IMR-90 (cell line): ENCODE measurements at regions not wholly inside any gene's neighbourhood (a gene's known extent, or its start where the extent isn't known, plus 50 kb on each side); places are given as distances from the start of the nearest gene placed in this dataset.
A peak's percentile ranks its signal among the peaks of the same experiment; 100 is the strongest.

Experiments used
- ATAC-seq: fragments of 200-7000 bp; cut with Tn5 transposase; 2 replicates; pipeline ENCODE4 v1.9.1; 2020; ENCODE audit warnings: low read depth, mild to moderate bottlenecking, moderate library complexity
- BruUV-seq: library from RNA; stranded (reverse); fragments of 400-500 nt; replicated peaks from 2 replicates; lab custom pipeline; 2021; lab: Mats Ljungman, UMichigan
- CTCF ChIA-PET: fragments of 300-600 bp; formaldehyde crosslinking; extraction: SDS; loops from one replicate; lab custom pipeline; 2021; ENCODE audit warnings: antibody characterized with exemption; lab: Yijun Ruan, JAX
- POLR2A ChIA-PET: fragments of 300-600 bp; sonication (Branson Sonifier 250); formaldehyde crosslinking; loops from one replicate; lab custom pipeline; 2022; ENCODE audit warnings: antibody characterized with exemption; ENCODE audit not compliant: unreplicated experiment; lab: Charles Lee
- DNase-seq: peaks from one replicate; pipeline ENCODE4 v3.0.0; 2013
- H2AFZ ChIP-seq: replicated peaks from 2 replicates; pipeline ENCODE3; 2013; ENCODE audit warnings: low read length, mild to moderate bottlenecking; ENCODE audit not compliant: poor library complexity
- H2AK5ac ChIP-seq: 2 replicates; pipeline ENCODE4 v1.6.1; 2013; ENCODE audit warnings: low read depth, low read length, inconsistent platforms
- H2AK9ac ChIP-seq: replicated peaks from 2 replicates; pipeline ENCODE3; 2013; ENCODE audit warnings: mild to moderate bottlenecking, low read depth, low read length, moderate library complexity; ENCODE audit not compliant: poor library complexity
- H2BK120ac ChIP-seq: 2 replicates; pipeline ENCODE4 v1.6.1; 2013; ENCODE audit warnings: low read depth, low read length, inconsistent platforms
- H2BK15ac ChIP-seq: 3 replicates; pipeline ENCODE4 v1.6.1; 2013; ENCODE audit warnings: low read depth, low read length, inconsistent platforms
- H2BK20ac ChIP-seq: 2 replicates; pipeline ENCODE4 v1.6.1; 2013; ENCODE audit warnings: low read depth, mild to moderate bottlenecking, inconsistent platforms, low read length, moderate library complexity
- H2BK5ac ChIP-seq: 2 replicates; pipeline ENCODE4 v1.6.1; 2013; ENCODE audit warnings: mild to moderate bottlenecking, low read depth, low read length, inconsistent platforms; ENCODE audit not compliant: poor library complexity, severe bottlenecking
- H3K14ac ChIP-seq: replicated peaks from 2 replicates; pipeline ENCODE4 v1.6.1; 2013; ENCODE audit warnings: low read depth, low read length, inconsistent platforms
- H3K18ac ChIP-seq: 2 replicates; pipeline ENCODE4 v1.6.1; 2013; ENCODE audit warnings: low read depth, low read length, control low read depth
- H3K23ac ChIP-seq: 2 replicates; pipeline ENCODE4 v1.6.1; 2013; ENCODE audit warnings: low read depth, low read length, inconsistent platforms
- H3K27ac ChIP-seq: 2 replicates; pipeline ENCODE4 v1.5.1; 2013; ENCODE audit warnings: mild to moderate bottlenecking, control low read depth, low read length; ENCODE audit not compliant: insufficient read depth
- H3K27me3 ChIP-seq: 2 replicates; pipeline ENCODE4 v1.6.1; 2013; ENCODE audit warnings: low read length; ENCODE audit not compliant: control insufficient read depth, insufficient read depth
- H3K36me3 ChIP-seq: 2 replicates; pipeline ENCODE4 v1.6.1; 2013; ENCODE audit warnings: low read length, mixed read lengths; ENCODE audit not compliant: control insufficient read depth, insufficient read depth
- H3K4ac ChIP-seq: 2 replicates; pipeline ENCODE4 v1.6.1; 2013; ENCODE audit warnings: low read depth, low read length, inconsistent platforms
- H3K4me1 ChIP-seq: 2 replicates; pipeline ENCODE4 v1.6.1; 2013; ENCODE audit warnings: low read length, mixed read lengths; ENCODE audit not compliant: control insufficient read depth, insufficient read depth
- H3K4me2 ChIP-seq: 2 replicates; pipeline ENCODE4 v1.6.1; 2013; ENCODE audit warnings: low read depth, mild to moderate bottlenecking, control low read depth, low read length, moderate library complexity
- H3K4me3 ChIP-seq: 2 replicates; pipeline ENCODE4 v1.5.1; 2013; ENCODE audit warnings: low read depth, mild to moderate bottlenecking, control low read depth, low read length, moderate library complexity; ENCODE audit not compliant: insufficient read depth
- H3K56ac ChIP-seq: 2 replicates; pipeline ENCODE4 v1.6.1; 2013; ENCODE audit warnings: low read length, inconsistent platforms; ENCODE audit not compliant: insufficient read depth; ENCODE audit errors: extremely low read depth
- H3K79me1 ChIP-seq, 2 experiments: 2 replicates each; pipeline ENCODE4 v1.6.1; 2013; ENCODE audit warnings: low read length in 2 of 2, inconsistent platforms in 1 of 2, low read depth in 1 of 2
- H3K9ac ChIP-seq: 2 replicates; pipeline ENCODE4 v1.6.1; 2013; ENCODE audit warnings: low read depth, low read length, control low read depth
- H3K9me1 ChIP-seq: 2 replicates; pipeline ENCODE4 v1.6.1; 2013; ENCODE audit warnings: low read length, inconsistent platforms; ENCODE audit not compliant: insufficient read depth
- H3K9me3 ChIP-seq: 2 replicates; pipeline ENCODE4 v1.6.1; 2013; ENCODE audit warnings: low read length; ENCODE audit not compliant: control insufficient read depth, insufficient read depth
- H4K20me1 ChIP-seq: 2 replicates; pipeline ENCODE4 v1.6.1; 2013; ENCODE audit warnings: low read length, inconsistent platforms; ENCODE audit not compliant: insufficient read depth
- H4K5ac ChIP-seq: 2 replicates; pipeline ENCODE4 v1.6.1; 2013; ENCODE audit warnings: mild to moderate bottlenecking, low read depth, low read length, control low read depth
- H4K8ac ChIP-seq, 2 experiments: 2 replicates each; pipeline ENCODE4 v1.6.1; 2013; ENCODE audit warnings: low read depth in 2 of 2, low read length in 2 of 2, control low read depth in 1 of 2, inconsistent platforms in 1 of 2
- H4K91ac ChIP-seq: 2 replicates; pipeline ENCODE4 v1.6.1; 2013; ENCODE audit warnings: low read depth, low read length, inconsistent platforms; ENCODE audit not compliant: insufficient read depth
- BHLHE40 ChIP-seq: fragments of 150-350 bp; IDR thresholded peaks from 2 replicates; pipeline ENCODE4 v1.6.1; 2016; ENCODE audit warnings: mild to moderate bottlenecking, low read depth, low read length
- CEBPB ChIP-seq: IDR thresholded peaks from 2 replicates; pipeline ENCODE4 v1.6.1; 2012; ENCODE audit warnings: low read depth, low read length, improper control_type of control experiment
- CHD1 ChIP-seq: IDR thresholded peaks from 2 replicates; pipeline ENCODE4 v1.6.1; 2012; ENCODE audit warnings: low read depth, low read length, improper control_type of control experiment
- CTCF ChIP-seq: conservative IDR thresholded peaks from 2 replicates; pipeline ENCODE4 v1.5.1; 2012; ENCODE audit warnings: mild to moderate bottlenecking, low read depth, low read length, improper control_type of control experiment
- ELK1 ChIP-seq: fragments of 150-350 bp; IDR thresholded peaks from 2 replicates; pipeline ENCODE4 v1.6.1; 2016; ENCODE audit warnings: low read depth, mild to moderate bottlenecking, low read length, moderate library complexity, borderline replicate concordance
- FOS ChIP-seq: fragments of 150-350 bp; IDR thresholded peaks from 2 replicates; pipeline ENCODE4 v1.6.1; 2016; ENCODE audit warnings: low read depth, low read length
- MAFK ChIP-seq: IDR thresholded peaks from 2 replicates; pipeline ENCODE4 v1.6.1; 2012; ENCODE audit warnings: low read depth, low read length, improper control_type of control experiment
- MAZ ChIP-seq: IDR thresholded peaks from 2 replicates; pipeline ENCODE4 v1.6.1; 2012; ENCODE audit warnings: low read depth, mild to moderate bottlenecking, low read length, improper control_type of control experiment, moderate library complexity, borderline replicate concordance
- MXI1 ChIP-seq: IDR thresholded peaks from 2 replicates; pipeline ENCODE4 v1.6.1; 2012; ENCODE audit warnings: low read depth, mild to moderate bottlenecking, low read length, moderate library complexity, borderline replicate concordance
- NFE2L2 ChIP-seq: fragments of 150-350 bp; IDR thresholded peaks from 2 replicates; pipeline ENCODE4 v1.6.1; 2016; ENCODE audit warnings: low read depth, mild to moderate bottlenecking, low read length
- POLR2A ChIP-seq: IDR thresholded peaks from 2 replicates; pipeline ENCODE4 v1.6.1; 2012; ENCODE audit warnings: mild to moderate bottlenecking, low read depth, low read length
- RAD21 ChIP-seq: IDR thresholded peaks from 2 replicates; pipeline ENCODE4 v1.6.1; 2012; ENCODE audit warnings: low read length, improper control_type of control experiment
- RCOR1 ChIP-seq: IDR thresholded peaks from 2 replicates; pipeline ENCODE4 v1.6.1; 2012; ENCODE audit warnings: mild to moderate bottlenecking, low read length, improper control_type of control experiment; ENCODE audit not compliant: insufficient replicate concordance
- RFX5 ChIP-seq: IDR thresholded peaks from 2 replicates; pipeline ENCODE4 v1.8.0; 2012; ENCODE audit warnings: low read depth, mild to moderate bottlenecking, low read length, moderate library complexity
- SMC3 ChIP-seq: fragments of 150-350 bp; IDR thresholded peaks from 2 replicates; pipeline ENCODE4 v1.6.1; 2016; ENCODE audit warnings: low read depth, mild to moderate bottlenecking, antibody characterized with exemption, low read length, moderate library complexity
- USF2 ChIP-seq: fragments of 150-350 bp; IDR thresholded peaks from 2 replicates; pipeline ENCODE4 v1.6.1; 2017; ENCODE audit warnings: mild to moderate bottlenecking, antibody characterized with exemption, low read length, low read depth
- WGBS, 2 experiments: methylation state at CpG; one replicate each; pipeline versions ENCODE4 v1.1.5 to v1.1.7; 2013; ENCODE audit warnings: missing lambda C conversion rate in 2 of 2; ENCODE audit not compliant: insufficient read length in 1 of 2; ENCODE audit errors: extremely low coverage in 2 of 2; 5-methylcytosine and 5-hydroxymethylcytosine counted together
- dilution Hi-C: fragments of 300-500 bp; cut with HindIII; formaldehyde crosslinking; loops from one replicate; pipeline ENCODE4 v1.14.3; 2018; ENCODE audit warnings: low sequenced_read_pairs; ENCODE audit not compliant: unreplicated experiment
- in situ Hi-C: fragments of 300-500 bp; cut with MboI; formaldehyde crosslinking; loops from 3 replicates; pipeline ENCODE4 v1.14.3; 2019; ENCODE audit warnings: low sequenced_read_pairs, inconsistent platforms, mixed read lengths
- intact Hi-C: fragments of 100-400 bp; cut with micrococcal nuclease; formaldehyde crosslinking; loops from 2 replicates; pipeline ENCODE4 v1.10.0; 2022

- Histone ChIP-seq H3K27me3 (no peaks in the 10 kb centered on the region), H2AK5ac (no peak overlapping the region), H3K18ac (no peak overlapping the region; the same call in 1 of the 2 replicates), H3K9me3 (no peaks in the 10 kb centered on the region), H4K8ac (no peak overlapping the region), H4K5ac (no peak overlapping the region), H3K14ac (no peak overlapping the region), H3K4me1 (peaks cover 5% of the 10 kb centered on the region), H2BK15ac (no peak overlapping the region), H2BK20ac (no peak overlapping the region), H3K9me1 (peaks cover 8% of the 10 kb centered on the region; the same call in 1 of the 2 replicates), H3K4me3 (no peak overlapping the region), H2AFZ (no peak overlapping the region), H2BK5ac (no peak overlapping the region), H3K79me1 (no peaks in the 10 kb centered on the region), H3K4ac (no peak overlapping the region), H2AK9ac (no peak overlapping the region), H3K36me3 (no peaks in the 10 kb centered on the region), H3K27ac (no peak overlapping the region), H4K91ac (no peak overlapping the region), H2BK120ac (no peak overlapping the region), H3K9ac (no peak overlapping the region), H3K4me2 (no peak overlapping the region), H3K23ac (no peak overlapping the region), H3K56ac (no peak overlapping the region), H4K20me1 (no peaks in the 10 kb centered on the region)
- in situ Hi-C loops = no loop called here
- ChIA-PET POLR2A (interaction anchor here (0.6 kb wide), 1 partner anchor 72 kb away, joined by 11 read pairs; no protein-coding TSS in a partner anchor), CTCF (no interaction called here)
- WGBS, 2 experiments = no CpG with 5 or more reads among the region's 5 CpGs
- TF ChIP-seq RCOR1 = no peak
- no peak for TF ChIP-seq MXI1
- TF ChIP-seq RAD21 = no peak
- no peak for TF ChIP-seq RFX5
- TF ChIP-seq CEBPB = no peak
- TF ChIP-seq NFE2L2 = no peak
- TF ChIP-seq MAFK = no peak
- TF ChIP-seq CTCF = no peak
- TF ChIP-seq CHD1 = no peak
- no peak for TF ChIP-seq SMC3
- TF ChIP-seq FOS = no peak
- no peak for TF ChIP-seq ELK1
- no peak for TF ChIP-seq POLR2A
- no peak for TF ChIP-seq USF2
- TF ChIP-seq MAZ = no peak
- TF ChIP-seq BHLHE40 = no peak
- DNase-seq (no peak), ATAC-seq (peak; percentile 53)
- BruUV-seq = no TSS peak
- dilution Hi-C loops = no loop called here
- intact Hi-C loops = no loop called here
Measured at GRCh38 chr11:110518809-110519514, 89.2 kb downstream of the FDX1 start.
